ENCODE measurements at regions not wholly inside any gene's neighbourhood (a gene's known extent, or its start where the extent isn't known, plus 50 kb on each side); places are given as distances from the start of the nearest gene placed in this dataset.

DNA sequence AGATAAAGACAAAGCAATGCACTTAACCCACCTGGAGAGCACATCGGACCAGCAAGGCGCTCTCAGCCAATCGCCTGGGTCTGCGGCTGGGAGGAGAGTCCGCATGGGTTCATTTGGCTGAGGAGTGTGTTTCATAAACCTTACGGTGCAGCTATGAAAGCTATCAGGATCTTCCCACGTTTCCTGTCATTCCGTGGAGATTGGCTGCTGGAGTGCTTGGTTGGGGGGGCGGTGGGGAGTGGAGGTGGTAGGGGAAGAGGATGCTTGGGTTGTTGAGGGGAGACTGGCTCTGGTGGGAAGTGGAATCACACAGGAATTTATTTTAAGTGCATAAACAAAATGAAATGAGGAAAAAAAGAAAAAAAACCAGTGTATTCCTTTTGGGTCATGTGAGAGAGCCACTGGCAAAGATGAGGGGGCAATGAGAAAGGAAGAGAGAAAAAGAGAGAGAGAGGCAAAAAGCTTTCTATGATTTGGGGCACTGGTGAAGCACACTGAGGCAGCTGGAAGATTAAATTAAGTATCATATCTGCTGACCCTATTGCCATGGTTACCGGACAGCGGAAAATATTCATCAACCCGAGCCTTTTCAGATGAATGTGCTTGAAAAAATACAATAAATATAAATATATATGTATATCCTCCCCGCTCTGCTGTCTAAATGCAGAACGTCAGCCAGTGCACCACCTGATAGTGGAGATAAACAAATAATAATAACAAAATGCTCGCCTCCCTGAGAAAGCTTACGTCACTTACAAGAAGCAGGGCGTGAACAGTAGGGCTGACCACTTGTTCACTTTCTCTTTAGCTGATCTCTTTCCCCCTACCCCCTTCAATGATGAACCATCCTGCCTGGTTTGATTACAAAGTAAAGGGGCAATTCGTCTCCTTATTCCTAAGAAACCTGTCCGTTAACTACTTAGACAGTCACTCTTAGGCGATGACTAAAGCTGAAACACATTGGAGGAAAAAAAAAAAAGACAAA is 457.0 kb upstream of the ZFHX3 start (continued):
- TF ChIP-seq POU5F1 (IDR thresholded peaks at IDR 0.05; ENCODE audit: low read depth, low read length), result no peak
- no peak for TF ChIP-seq CBX5 (IDR thresholded peaks at IDR 0.05; ENCODE audit: low read depth, low read length)
- no peak for TF ChIP-seq BCL11A (IDR thresholded peaks at IDR 0.05; ENCODE audit: low read depth in 2 of 2, low read length in 2 of 2)
- no peak for TF ChIP-seq JUND (IDR thresholded peaks at IDR 0.05; ENCODE audit: low read length)

Data from H1 (cell line).